ENCODE measurements at regions not wholly inside any gene's neighbourhood (a gene's known extent, or its start where the extent isn't known, plus 50 kb on each side); places are given as distances from the start of the nearest gene placed in this dataset.

DNA sequence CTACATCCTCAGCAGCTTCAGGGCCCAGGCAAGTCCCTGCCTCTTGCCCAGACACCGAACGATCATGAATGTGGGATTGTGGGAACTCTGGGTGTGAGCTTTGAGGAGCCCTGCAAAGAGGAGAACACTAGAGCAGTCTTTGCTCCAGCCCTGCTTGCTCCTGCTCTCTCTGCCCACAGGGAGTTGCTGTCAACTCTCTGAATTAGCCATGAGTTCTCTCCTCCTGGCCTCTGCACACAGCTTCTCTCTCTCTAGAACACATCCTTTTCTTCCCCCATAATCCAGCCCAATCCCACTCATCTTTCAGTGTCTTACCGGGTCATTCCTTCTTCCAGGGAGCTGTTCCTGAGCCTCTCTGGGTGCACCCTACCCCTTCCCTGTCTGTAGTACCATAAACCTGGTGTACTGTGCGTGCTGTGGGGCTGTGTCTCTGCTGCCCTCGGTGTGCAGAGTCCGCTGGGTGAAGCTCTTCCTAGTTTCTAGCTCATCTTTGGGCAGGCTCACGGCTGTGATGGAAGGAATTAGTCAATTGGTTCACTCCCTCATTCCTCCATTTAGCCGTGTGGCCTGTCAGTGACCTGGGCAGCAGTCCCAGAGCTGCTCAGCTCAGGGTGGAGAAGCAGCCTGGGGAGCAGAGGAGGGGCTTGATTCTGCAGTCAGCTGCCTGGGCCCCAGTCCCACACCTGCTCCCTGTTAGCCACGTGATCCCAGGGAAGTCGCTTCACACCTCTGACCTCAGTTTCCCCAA lies 132.9 kb upstream of the HDAC4 start:
- Histone ChIP-seq H2AFZ (no peak overlapping the region), H3K4me2 (no peak overlapping the region), H3K27ac (ENCODE audit: low read depth) (no peak overlapping the region), H3K79me2 (replicated peaks; ENCODE audit: insufficient read depth) (no peaks in the 10 kb centered on the region), H3F3A (replicated peaks; ENCODE audit: low read depth) (no peaks in the 10 kb centered on the region), H3K4me3 (no peak overlapping the region), H4K20me1 (replicated peaks; ENCODE audit: insufficient read depth) (no peaks in the 10 kb centered on the region), H3K4me1 (ENCODE audit: insufficient read depth) (no peaks in the 10 kb centered on the region), H3K27me3 (ENCODE audit: insufficient read depth) (no peaks in the 10 kb centered on the region), H3K36me3 (ENCODE audit: insufficient read depth) (no peaks in the 10 kb centered on the region), H3K9me2 (ENCODE audit: insufficient read depth) (no peaks in the 10 kb centered on the region)
- Mint-ChIP-seq H3K4me3 (no peak overlapping the region), H3K36me3 (ENCODE audit: low read depth) (no peaks in the 10 kb centered on the region; the same call in 2 of the 3 replicates), H3K9me3 (peaks cover 7% of the 10 kb centered on the region; the same call in 1 of the 3 replicates), H3K27me3 (ENCODE audit: insufficient read depth, low read depth, poor library complexity) (peaks cover 3% of the 10 kb centered on the region), H3K4me1 (no peaks in the 10 kb centered on the region), H3K27ac (no peak overlapping the region)
- DNase-seq (ENCODE audit: low spot score), result no peak
- no peak for TF ChIP-seq JUNB (IDR thresholded peaks at IDR 0.05; ENCODE audit: unreplicated experiment)
- no peak for TF ChIP-seq ZNF114 (CRISPR knock-in tag; IDR thresholded peaks at IDR 0.05)
- TF ChIP-seq, protein P1, sequence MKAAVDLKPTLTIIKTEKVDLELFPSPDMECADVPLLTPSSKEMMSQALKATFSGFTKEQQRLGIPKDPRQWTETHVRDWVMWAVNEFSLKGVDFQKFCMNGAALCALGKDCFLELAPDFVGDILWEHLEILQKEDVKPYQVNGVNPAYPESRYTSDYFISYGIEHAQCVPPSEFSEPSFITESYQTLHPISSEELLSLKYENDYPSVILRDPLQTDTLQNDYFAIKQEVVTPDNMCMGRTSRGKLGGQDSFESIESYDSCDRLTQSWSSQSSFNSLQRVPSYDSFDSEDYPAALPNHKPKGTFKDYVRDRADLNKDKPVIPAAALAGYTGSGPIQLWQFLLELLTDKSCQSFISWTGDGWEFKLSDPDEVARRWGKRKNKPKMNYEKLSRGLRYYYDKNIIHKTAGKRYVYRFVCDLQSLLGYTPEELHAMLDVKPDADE (IDR thresholded peaks at IDR 0.05), result no peak
- TF ChIP-seq POLR2AphosphoS5 (IDR thresholded peaks at IDR 0.05; ENCODE audit: low read depth), result no peak
- no peak for TF ChIP-seq NANOG (IDR thresholded peaks at IDR 0.05; ENCODE audit: borderline replicate concordance)
- TF ChIP-seq, protein P2, sequence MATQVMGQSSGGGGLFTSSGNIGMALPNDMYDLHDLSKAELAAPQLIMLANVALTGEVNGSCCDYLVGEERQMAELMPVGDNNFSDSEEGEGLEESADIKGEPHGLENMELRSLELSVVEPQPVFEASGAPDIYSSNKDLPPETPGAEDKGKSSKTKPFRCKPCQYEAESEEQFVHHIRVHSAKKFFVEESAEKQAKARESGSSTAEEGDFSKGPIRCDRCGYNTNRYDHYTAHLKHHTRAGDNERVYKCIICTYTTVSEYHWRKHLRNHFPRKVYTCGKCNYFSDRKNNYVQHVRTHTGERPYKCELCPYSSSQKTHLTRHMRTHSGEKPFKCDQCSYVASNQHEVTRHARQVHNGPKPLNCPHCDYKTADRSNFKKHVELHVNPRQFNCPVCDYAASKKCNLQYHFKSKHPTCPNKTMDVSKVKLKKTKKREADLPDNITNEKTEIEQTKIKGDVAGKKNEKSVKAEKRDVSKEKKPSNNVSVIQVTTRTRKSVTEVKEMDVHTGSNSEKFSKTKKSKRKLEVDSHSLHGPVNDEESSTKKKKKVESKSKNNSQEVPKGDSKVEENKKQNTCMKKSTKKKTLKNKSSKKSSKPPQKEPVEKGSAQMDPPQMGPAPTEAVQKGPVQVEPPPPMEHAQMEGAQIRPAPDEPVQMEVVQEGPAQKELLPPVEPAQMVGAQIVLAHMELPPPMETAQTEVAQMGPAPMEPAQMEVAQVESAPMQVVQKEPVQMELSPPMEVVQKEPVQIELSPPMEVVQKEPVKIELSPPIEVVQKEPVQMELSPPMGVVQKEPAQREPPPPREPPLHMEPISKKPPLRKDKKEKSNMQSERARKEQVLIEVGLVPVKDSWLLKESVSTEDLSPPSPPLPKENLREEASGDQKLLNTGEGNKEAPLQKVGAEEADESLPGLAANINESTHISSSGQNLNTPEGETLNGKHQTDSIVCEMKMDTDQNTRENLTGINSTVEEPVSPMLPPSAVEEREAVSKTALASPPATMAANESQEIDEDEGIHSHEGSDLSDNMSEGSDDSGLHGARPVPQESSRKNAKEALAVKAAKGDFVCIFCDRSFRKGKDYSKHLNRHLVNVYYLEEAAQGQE (IDR thresholded peaks at IDR 0.05; ENCODE audit: unreplicated experiment), result no peak
- TF ChIP-seq EZH2phosphoT487 (IDR thresholded peaks at IDR 0.05; ENCODE audit: unreplicated experiment), result no peak
- TF ChIP-seq, protein P3, sequence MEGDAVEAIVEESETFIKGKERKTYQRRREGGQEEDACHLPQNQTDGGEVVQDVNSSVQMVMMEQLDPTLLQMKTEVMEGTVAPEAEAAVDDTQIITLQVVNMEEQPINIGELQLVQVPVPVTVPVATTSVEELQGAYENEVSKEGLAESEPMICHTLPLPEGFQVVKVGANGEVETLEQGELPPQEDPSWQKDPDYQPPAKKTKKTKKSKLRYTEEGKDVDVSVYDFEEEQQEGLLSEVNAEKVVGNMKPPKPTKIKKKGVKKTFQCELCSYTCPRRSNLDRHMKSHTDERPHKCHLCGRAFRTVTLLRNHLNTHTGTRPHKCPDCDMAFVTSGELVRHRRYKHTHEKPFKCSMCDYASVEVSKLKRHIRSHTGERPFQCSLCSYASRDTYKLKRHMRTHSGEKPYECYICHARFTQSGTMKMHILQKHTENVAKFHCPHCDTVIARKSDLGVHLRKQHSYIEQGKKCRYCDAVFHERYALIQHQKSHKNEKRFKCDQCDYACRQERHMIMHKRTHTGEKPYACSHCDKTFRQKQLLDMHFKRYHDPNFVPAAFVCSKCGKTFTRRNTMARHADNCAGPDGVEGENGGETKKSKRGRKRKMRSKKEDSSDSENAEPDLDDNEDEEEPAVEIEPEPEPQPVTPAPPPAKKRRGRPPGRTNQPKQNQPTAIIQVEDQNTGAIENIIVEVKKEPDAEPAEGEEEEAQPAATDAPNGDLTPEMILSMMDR (conservative IDR thresholded peaks at IDR 0.05; ENCODE audit: low read depth in 2 of 2), result no peak
- TF ChIP-seq STAT1 (IDR thresholded peaks at IDR 0.05; ENCODE audit: unreplicated experiment), result no peak
- ATAC-seq, result no peak
